PFSK-1 (cell line): ENCODE measurements at regions not wholly inside any gene's neighbourhood (a gene's known extent, or its start where the extent isn't known, plus 50 kb on each side); places are given as distances from the start of the nearest gene placed in this dataset.

ENCODE experiments used
- POLR2AphosphoS5 ChIP-seq: IDR thresholded peaks from 2 replicates; pipeline ENCODE4 v1.6.1; 2012; ENCODE audit warnings: low read depth, mild to moderate bottlenecking, control low read depth, low read length, moderate library complexity
- REST ChIP-seq, 2 experiments: IDR thresholded peaks; 2 replicates each; pipeline versions ENCODE4 v1.6.1 to v1.8.0; 2011 to 2012; ENCODE audit warnings: low read depth in 2 of 2, low read length in 2 of 2, control low read depth in 1 of 2, inconsistent platforms in 1 of 2, mild to moderate bottlenecking in 1 of 2, moderate library complexity in 1 of 2; ENCODE audit not compliant: insufficient read depth in 1 of 2
- SIN3A ChIP-seq: IDR thresholded peaks from 2 replicates; pipeline ENCODE4 v1.6.1; 2012; ENCODE audit warnings: mild to moderate bottlenecking, low read length, moderate library complexity, borderline replicate concordance; ENCODE audit not compliant: insufficient read depth

GRCh38 chr1:25028587-25028906 lies 98.5 kb upstream of the RUNX3 start:
- TF ChIP-seq SIN3A = no peak
- TF ChIP-seq POLR2AphosphoS5 = no peak
- TF ChIP-seq REST (IDR thresholded peaks at IDR 0.05; ENCODE audit: insufficient read depth in 1 of 2, low read depth in 2 of 2, low read length in 2 of 2) = no peak
